Kidney epithelial cell (primary cell): ENCODE measurements at regions not wholly inside any gene's neighbourhood (a gene's known extent, or its start where the extent isn't known, plus 50 kb on each side); places are given as distances from the start of the nearest gene placed in this dataset.

Experiments
- DNase-seq: peaks from one replicate; pipeline ENCODE4 v3.0.0-alpha.2; 2010; ENCODE audit warnings: low read depth
- H3K27me3 ChIP-seq: 2 replicates; pipeline ENCODE4 v1.6.0; 2011; ENCODE audit warnings: low read length; ENCODE audit not compliant: control insufficient read depth, insufficient read depth
- H3K36me3 ChIP-seq: 2 replicates; pipeline ENCODE4 v1.5.1; 2011; ENCODE audit warnings: low read length; ENCODE audit not compliant: control insufficient read depth, insufficient read depth
- H3K4me3 ChIP-seq: 2 replicates; pipeline ENCODE4 v1.5.1; 2011; ENCODE audit warnings: low read depth, mild to moderate bottlenecking, control low read depth, low read length
- TF ChIP-seq, protein P1 (sequence below): IDR thresholded peaks from 2 replicates; pipeline ENCODE4 v1.5.1; 2011; ENCODE audit warnings: mild to moderate bottlenecking, moderate library complexity, low read length, control low read depth, inconsistent platforms; ENCODE audit not compliant: insufficient read depth, poor library complexity, severe bottlenecking

GRCh38 chr2:129376426-129377077, 602.9 kb upstream of the RAB6C start:
- TF ChIP-seq, protein P1, sequence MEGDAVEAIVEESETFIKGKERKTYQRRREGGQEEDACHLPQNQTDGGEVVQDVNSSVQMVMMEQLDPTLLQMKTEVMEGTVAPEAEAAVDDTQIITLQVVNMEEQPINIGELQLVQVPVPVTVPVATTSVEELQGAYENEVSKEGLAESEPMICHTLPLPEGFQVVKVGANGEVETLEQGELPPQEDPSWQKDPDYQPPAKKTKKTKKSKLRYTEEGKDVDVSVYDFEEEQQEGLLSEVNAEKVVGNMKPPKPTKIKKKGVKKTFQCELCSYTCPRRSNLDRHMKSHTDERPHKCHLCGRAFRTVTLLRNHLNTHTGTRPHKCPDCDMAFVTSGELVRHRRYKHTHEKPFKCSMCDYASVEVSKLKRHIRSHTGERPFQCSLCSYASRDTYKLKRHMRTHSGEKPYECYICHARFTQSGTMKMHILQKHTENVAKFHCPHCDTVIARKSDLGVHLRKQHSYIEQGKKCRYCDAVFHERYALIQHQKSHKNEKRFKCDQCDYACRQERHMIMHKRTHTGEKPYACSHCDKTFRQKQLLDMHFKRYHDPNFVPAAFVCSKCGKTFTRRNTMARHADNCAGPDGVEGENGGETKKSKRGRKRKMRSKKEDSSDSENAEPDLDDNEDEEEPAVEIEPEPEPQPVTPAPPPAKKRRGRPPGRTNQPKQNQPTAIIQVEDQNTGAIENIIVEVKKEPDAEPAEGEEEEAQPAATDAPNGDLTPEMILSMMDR = no peak
- H3K4me3 ChIP-seq = no peak overlapping the region
- DNase-seq = no peak
- no peaks in the 10 kb centered on the region for H3K27me3 ChIP-seq
- no peaks in the 10 kb centered on the region for H3K36me3 ChIP-seq

GRCh38 chr2:129377078-129377469, 602.4 kb upstream of the RAB6C start:
- Histone ChIP-seq H3K27me3 (no peaks in the 10 kb centered on the region), H3K36me3 (no peaks in the 10 kb centered on the region), H3K4me3 (no peak overlapping the region)
- TF ChIP-seq, protein P1 = no peak
- no peak for DNase-seq

DNA sequence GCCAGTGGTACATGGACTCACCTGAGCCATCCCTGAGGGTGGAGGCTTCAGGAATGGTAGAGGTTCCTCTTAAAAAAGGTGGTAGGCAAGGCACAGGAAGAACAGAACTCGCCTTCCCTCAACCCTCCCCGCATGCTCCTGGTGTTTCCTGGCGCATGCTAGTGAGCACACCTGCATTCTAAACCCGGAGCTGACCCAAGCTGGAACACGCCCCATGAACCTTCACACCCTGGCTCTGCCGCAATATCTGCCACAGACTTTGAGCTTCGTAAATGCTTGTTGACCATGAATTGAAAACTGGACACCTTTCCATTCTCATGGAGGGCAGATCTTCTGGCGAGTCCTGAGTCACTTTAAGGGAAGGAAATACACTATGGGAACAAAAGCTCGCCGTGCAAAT, 601.3 kb upstream of the RAB6C start:
- TF ChIP-seq, protein P1 = no peak
- Histone ChIP-seq H3K4me3 (no peak overlapping the region), H3K36me3 (no peaks in the 10 kb centered on the region), H3K27me3 (no peaks in the 10 kb centered on the region)
- no peak for DNase-seq

DNA sequence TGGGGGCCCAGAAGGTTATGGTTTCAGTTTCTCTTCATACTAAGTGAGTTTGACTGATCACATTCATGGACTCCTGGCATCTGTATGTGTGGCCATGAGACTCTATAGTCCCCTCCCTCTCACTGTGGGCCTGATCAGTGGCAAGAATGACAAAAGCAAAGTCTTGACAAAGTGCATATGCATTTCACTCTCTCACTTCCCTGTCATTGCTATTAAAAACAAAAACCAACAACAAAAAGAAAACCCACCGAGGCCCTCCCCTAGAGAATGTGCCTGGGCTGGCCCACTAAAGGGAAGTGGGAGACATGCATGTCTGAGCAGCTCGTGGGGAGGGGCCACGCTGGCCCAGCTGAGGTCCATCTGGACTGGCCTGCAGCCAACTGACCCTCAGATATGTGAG, 600.1 kb upstream of the RAB6C start:
- no peak for DNase-seq
- TF ChIP-seq, protein P1 = no peak
- no peaks in the 10 kb centered on the region for H3K36me3 ChIP-seq
- H3K27me3 ChIP-seq = no peaks in the 10 kb centered on the region
- no peak overlapping the region for H3K4me3 ChIP-seq

DNA sequence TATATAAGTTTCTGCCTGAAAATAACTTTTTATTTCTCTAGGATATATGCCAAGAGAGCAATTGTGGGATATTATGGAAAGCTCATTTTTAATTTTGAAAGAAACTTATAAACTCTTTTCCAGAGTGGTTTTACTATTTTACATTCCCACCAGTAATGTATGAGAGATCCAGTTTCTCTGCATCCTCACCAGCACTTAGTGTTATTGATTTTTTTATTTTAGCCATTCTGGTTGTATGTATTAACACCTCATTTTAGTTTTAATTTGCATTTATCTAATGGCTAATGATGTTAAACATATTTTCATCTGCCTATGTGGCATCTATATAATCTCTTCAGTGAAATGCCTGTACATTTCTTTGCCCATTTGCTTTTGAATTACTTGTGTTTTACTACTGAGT, 597.7 kb upstream of the RAB6C start:
- DNase-seq = no peak
- Histone ChIP-seq H3K36me3 (no peaks in the 10 kb centered on the region), H3K4me3 (no peak overlapping the region), H3K27me3 (no peaks in the 10 kb centered on the region)
- TF ChIP-seq, protein P1 = no peak

DNA sequence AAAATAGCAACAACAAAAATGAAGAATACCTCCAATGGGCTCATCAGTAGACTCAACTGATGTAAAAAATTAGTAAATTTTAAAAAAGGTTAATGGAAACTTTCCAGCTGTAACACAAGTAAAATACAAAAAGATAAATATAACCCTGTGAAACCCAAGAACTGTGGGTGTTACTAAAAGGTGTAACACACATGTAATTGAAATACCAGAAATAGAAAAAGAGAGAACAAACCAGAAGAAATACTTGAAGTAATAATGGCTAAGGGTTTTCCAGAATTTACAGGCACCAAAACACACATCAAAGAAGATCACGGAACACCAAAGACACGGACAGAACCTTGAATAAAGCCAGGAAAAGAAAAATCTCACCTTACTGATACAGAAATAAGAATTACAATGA, 590.6 kb upstream of the RAB6C start:
- Histone ChIP-seq H3K27me3 (no peaks in the 10 kb centered on the region), H3K36me3 (no peaks in the 10 kb centered on the region), H3K4me3 (no peak overlapping the region)
- DNase-seq = no peak
- TF ChIP-seq, protein P1 = no peak
